ENCODE measurements at regions not wholly inside any gene's neighbourhood (a gene's known extent, or its start where the extent isn't known, plus 50 kb on each side); places are given as distances from the start of the nearest gene placed in this dataset.
"Not testable (repeated sequence)": the region's sequence is repeated elsewhere in the genome, so short reads cannot be mapped to it uniquely, and the experiment has no call there.

- Histone ChIP-seq H3K9ac (ENCODE audit: low read length) (no peak overlapping the region), H2AFZ (ENCODE audit: low read depth, low read length, severe bottlenecking) (no peak overlapping the region), H4K20me1 (ENCODE audit: low read depth, low read length) (no peaks in the 10 kb centered on the region), H3K4me3 (ENCODE audit: insufficient read depth, low read length, poor library complexity, severe bottlenecking) (no peak overlapping the region), H3K27me3 (ENCODE audit: low read length) (no peaks in the 10 kb centered on the region), H3K9me2 (replicated peaks; ENCODE audit: insufficient read depth, low read length) (no peaks in the 10 kb centered on the region), H3K36me3 (ENCODE audit: low read length) (no peaks in the 10 kb centered on the region), H3K9me3 (ENCODE audit: insufficient read depth, low read length) (no peaks in the 10 kb centered on the region), H3K4me2 (ENCODE audit: low read depth, low read length, poor library complexity, severe bottlenecking) (no peak overlapping the region), H3K79me2 (ENCODE audit: insufficient read depth, low read length) (no peaks in the 10 kb centered on the region), H3F3A (ENCODE audit: insufficient read depth) (no peaks in the 10 kb centered on the region), H3K27ac (ENCODE audit: low read depth, low read length) (no peak overlapping the region)
- no peak for TF ChIP-seq EZH2phosphoT487 (conservative IDR thresholded peaks at IDR 0.05; ENCODE audit: low read length)
- TF ChIP-seq, protein P1, sequence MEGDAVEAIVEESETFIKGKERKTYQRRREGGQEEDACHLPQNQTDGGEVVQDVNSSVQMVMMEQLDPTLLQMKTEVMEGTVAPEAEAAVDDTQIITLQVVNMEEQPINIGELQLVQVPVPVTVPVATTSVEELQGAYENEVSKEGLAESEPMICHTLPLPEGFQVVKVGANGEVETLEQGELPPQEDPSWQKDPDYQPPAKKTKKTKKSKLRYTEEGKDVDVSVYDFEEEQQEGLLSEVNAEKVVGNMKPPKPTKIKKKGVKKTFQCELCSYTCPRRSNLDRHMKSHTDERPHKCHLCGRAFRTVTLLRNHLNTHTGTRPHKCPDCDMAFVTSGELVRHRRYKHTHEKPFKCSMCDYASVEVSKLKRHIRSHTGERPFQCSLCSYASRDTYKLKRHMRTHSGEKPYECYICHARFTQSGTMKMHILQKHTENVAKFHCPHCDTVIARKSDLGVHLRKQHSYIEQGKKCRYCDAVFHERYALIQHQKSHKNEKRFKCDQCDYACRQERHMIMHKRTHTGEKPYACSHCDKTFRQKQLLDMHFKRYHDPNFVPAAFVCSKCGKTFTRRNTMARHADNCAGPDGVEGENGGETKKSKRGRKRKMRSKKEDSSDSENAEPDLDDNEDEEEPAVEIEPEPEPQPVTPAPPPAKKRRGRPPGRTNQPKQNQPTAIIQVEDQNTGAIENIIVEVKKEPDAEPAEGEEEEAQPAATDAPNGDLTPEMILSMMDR (IDR thresholded peaks at IDR 0.05; ENCODE audit: insufficient read depth, low read length, poor library complexity, severe bottlenecking) = no peak
Observed at GRCh38 chr1:3998086-3998485, 98.0 kb upstream of the C1orf174 start.

DNA sequence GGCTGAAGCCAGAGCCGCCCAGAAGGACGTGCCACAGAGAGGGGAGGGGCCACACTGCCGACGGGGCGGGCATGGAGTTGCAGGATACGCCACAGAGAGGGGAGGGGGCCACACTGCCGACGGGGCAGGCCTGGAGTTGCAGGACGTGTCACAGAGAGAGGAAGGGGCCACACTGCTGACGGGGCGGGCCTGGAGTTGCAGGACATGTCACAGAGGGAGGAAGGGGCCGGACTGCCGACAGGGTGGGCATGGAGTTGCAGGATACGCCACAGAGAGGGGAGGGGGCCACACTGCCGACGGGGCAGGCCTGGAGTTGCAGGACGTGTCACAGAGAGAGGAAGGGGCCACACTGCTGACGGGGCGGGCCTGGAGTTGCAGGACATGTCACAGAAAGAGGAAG lies 99.4 kb upstream of the C1orf174 start:
- not testable (repeated sequence) for H3K36me3 ChIP-seq (ENCODE audit: low read length); H3K79me2 ChIP-seq (ENCODE audit: insufficient read depth, low read length); H3K4me3 ChIP-seq (ENCODE audit: insufficient read depth, low read length, poor library complexity, severe bottlenecking); H3K9ac ChIP-seq (ENCODE audit: low read length); H3K9me3 ChIP-seq (ENCODE audit: insufficient read depth, low read length); H2AFZ ChIP-seq (ENCODE audit: low read depth, low read length, severe bottlenecking); H3F3A ChIP-seq (ENCODE audit: insufficient read depth); H3K9me2 ChIP-seq (replicated peaks; ENCODE audit: insufficient read depth, low read length); H3K4me2 ChIP-seq (ENCODE audit: low read depth, low read length, poor library complexity, severe bottlenecking); H3K27me3 ChIP-seq (ENCODE audit: low read length); H4K20me1 ChIP-seq (ENCODE audit: low read depth, low read length); H3K27ac ChIP-seq (ENCODE audit: low read depth, low read length)

DNA sequence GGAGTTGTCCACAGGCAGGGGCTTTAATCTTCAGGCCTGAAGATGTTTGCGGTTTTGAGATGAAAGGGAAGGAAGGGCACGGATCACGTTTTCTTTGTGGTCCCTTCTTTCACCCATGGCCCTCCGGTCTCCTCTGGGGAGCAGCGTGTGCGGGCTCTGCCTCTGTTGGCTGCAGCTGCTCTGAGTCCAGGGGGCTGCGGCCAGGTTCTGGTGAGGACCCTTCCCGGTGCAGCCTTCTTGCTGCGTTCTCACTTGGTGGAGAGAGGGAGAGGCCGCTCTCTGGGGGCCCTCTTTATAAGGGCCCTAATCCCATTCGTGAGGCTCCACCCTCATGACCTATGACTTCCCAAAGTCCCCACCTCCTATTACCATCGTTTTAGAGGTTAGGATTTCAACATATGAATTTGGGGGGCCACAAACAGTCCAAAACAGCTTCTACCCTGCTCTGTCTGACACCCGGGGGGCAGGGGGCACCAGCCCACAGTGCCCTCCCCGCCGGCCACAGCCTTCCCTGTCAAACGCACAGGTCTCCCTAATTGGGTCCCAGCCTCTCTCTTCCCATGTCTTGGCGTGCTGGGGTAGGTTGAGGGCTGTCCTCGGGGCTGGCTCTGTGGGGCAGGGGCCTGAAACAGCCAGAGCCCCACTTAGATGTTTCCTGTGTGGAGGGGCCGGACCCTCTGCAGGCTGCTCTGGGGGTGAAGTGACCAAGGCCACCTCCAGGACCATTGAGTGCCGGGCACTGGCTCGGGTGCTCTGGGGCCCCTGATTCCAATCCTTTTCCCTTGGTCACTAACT lies 100.1 kb upstream of the C1orf174 start:
- Histone ChIP-seq H4K20me1 (ENCODE audit: low read depth, low read length) (no peaks in the 10 kb centered on the region), H3K36me3 (ENCODE audit: low read length) (no peaks in the 10 kb centered on the region), H3K27ac (ENCODE audit: low read depth, low read length) (no peak overlapping the region), H3K79me2 (ENCODE audit: insufficient read depth, low read length) (no peaks in the 10 kb centered on the region), H3K9me2 (replicated peaks; ENCODE audit: insufficient read depth, low read length) (no peaks in the 10 kb centered on the region), H3K9ac (ENCODE audit: low read length) (no peak overlapping the region), H2AFZ (ENCODE audit: low read depth, low read length, severe bottlenecking) (no peak overlapping the region), H3K4me3 (ENCODE audit: insufficient read depth, low read length, poor library complexity, severe bottlenecking) (no peak overlapping the region), H3K27me3 (ENCODE audit: low read length) (no peaks in the 10 kb centered on the region), H3F3A (ENCODE audit: insufficient read depth) (no peaks in the 10 kb centered on the region), H3K9me3 (ENCODE audit: insufficient read depth, low read length) (no peaks in the 10 kb centered on the region), H3K4me2 (ENCODE audit: low read depth, low read length, poor library complexity, severe bottlenecking) (no peak overlapping the region)
- TF ChIP-seq, protein P1 (IDR thresholded peaks at IDR 0.05; ENCODE audit: insufficient read depth, low read length, poor library complexity, severe bottlenecking) = no peak
- no peak for TF ChIP-seq EZH2phosphoT487 (conservative IDR thresholded peaks at IDR 0.05; ENCODE audit: low read length)

DNA sequence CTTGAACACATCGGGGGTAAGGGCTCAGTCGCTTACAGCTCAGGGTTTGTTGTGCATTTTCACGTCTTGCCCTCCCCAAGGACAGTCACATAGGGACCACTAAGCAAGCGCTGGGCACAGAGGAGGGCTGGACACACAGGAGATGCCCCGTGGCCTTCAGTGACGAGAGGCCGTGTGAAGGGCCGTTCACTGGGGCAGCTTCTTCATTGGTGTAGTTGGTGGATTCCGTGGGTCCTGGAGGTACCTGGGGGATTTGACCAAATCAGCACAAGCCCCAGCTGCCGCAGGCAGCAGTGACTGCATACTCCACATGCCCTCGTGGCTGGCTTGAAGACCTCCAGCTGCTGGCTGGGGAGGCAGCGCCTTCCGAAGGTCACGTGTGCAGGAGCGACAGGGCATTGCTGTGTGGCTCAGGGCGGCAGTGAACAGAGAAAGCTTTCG lies 100.8 kb upstream of the C1orf174 start:
- no peak overlapping the region for H2AFZ ChIP-seq (ENCODE audit: low read depth, low read length, severe bottlenecking)
- H3K27ac ChIP-seq (ENCODE audit: low read depth, low read length) = no peak overlapping the region
- no peaks in the 10 kb centered on the region for H3K27me3 ChIP-seq (ENCODE audit: low read length)
- no peaks in the 10 kb centered on the region for H3F3A ChIP-seq (ENCODE audit: insufficient read depth)
- H3K9me3 ChIP-seq (ENCODE audit: insufficient read depth, low read length) = no peaks in the 10 kb centered on the region
- no peaks in the 10 kb centered on the region for H4K20me1 ChIP-seq (ENCODE audit: low read depth, low read length)
- no peak overlapping the region for H3K4me3 ChIP-seq (ENCODE audit: insufficient read depth, low read length, poor library complexity, severe bottlenecking)
- no peaks in the 10 kb centered on the region for H3K79me2 ChIP-seq (ENCODE audit: insufficient read depth, low read length)
- no peak overlapping the region for H3K4me2 ChIP-seq (ENCODE audit: low read depth, low read length, poor library complexity, severe bottlenecking)
- no peaks in the 10 kb centered on the region for H3K9me2 ChIP-seq (replicated peaks; ENCODE audit: insufficient read depth, low read length)
- H3K9ac ChIP-seq (ENCODE audit: low read length) = no peak overlapping the region
- H3K36me3 ChIP-seq (ENCODE audit: low read length) = no peaks in the 10 kb centered on the region
- TF ChIP-seq, protein P1 (IDR thresholded peaks at IDR 0.05; ENCODE audit: insufficient read depth, low read length, poor library complexity, severe bottlenecking) = no peak
- TF ChIP-seq EZH2phosphoT487 (conservative IDR thresholded peaks at IDR 0.05; ENCODE audit: low read length) = no peak
